ENCODE measurements at regions not wholly inside any gene's neighbourhood (a gene's known extent, or its start where the extent isn't known, plus 50 kb on each side); places are given as distances from the start of the nearest gene placed in this dataset.

GRCh38 chr9:87390361-87390760 lies 107.3 kb upstream of the DAPK1 start:
- Histone ChIP-seq H3K9me3 (no peaks in the 10 kb centered on the region), H3K4me3 (ENCODE audit: control insufficient read depth in 1 of 2, extremely low read depth in 1 of 2, low read length in 1 of 2) (no peak overlapping the region), H3K4me1 (ENCODE audit: control insufficient read depth in 1 of 2, extremely low read depth in 1 of 2, insufficient read depth in 2 of 2, low read length in 2 of 2) (no peaks in the 10 kb centered on the region), H3K27ac (ENCODE audit: low read length) (no peak overlapping the region), H3K27me3 (replicated peaks in 1 of 2; ENCODE audit: control insufficient read depth in 2 of 2, extremely low read depth in 1 of 2, insufficient read depth in 2 of 2, low read length in 1 of 2) (no peaks in the 10 kb centered on the region), H3K36me3 (ENCODE audit: control insufficient read depth in 2 of 2, extremely low read depth in 1 of 2, insufficient read depth in 1 of 2, low read length in 1 of 2) (no peaks in the 10 kb centered on the region)
- Mint-ChIP-seq H3K9me3 (peaks cover 0 to 9% (median 6%) of the 10 kb centered on the region in 3 donors), H3K36me3 (no peaks in the 10 kb centered on the region), H3K27me3 (peaks cover 0 to 7% of the 10 kb centered on the region in 2 donors), H3K4me1 (no peaks in the 10 kb centered on the region), H3K27ac (no peak overlapping the region), H3K4me3 (no peak overlapping the region)
- ATAC-seq (replicated peaks in 1 of 4), result no peak
- ChIA-PET POLR2A (no interaction called here), CTCF (no interaction called here)
- 60% methylated on average over 1 of the region's 2 CpGs for WGBS (ENCODE audit: insufficient coverage)
- no peak for DNase-seq

GRCh38 chr9:87392086-87392485 lies 105.6 kb upstream of the DAPK1 start:
- H3K27me3 ChIP-seq (replicated peaks in 1 of 2; ENCODE audit: control insufficient read depth in 2 of 2, extremely low read depth in 1 of 2, insufficient read depth in 2 of 2, low read length in 1 of 2), result no peaks in the 10 kb centered on the region
- no peak overlapping the region for H3K27ac Mint-ChIP-seq
- no peaks in the 10 kb centered on the region for H3K36me3 ChIP-seq (ENCODE audit: control insufficient read depth in 2 of 2, extremely low read depth in 1 of 2, insufficient read depth in 1 of 2, low read length in 1 of 2)
- H3K27ac ChIP-seq (ENCODE audit: low read length), result no peak overlapping the region
- CTCF ChIA-PET, result no interaction called here
- H3K27me3 Mint-ChIP-seq, result peaks cover 0 to 7% of the 10 kb centered on the region in 2 donors
- no peak overlapping the region for H3K4me3 Mint-ChIP-seq
- whole genome bisulfite sequencing (ENCODE audit: insufficient coverage), result no CpG with 5 or more reads among the region's 2 CpGs
- peaks cover 0 to 9% (median 6%) of the 10 kb centered on the region in 3 donors for H3K9me3 Mint-ChIP-seq
- DNase-seq (no peak), ATAC-seq (replicated peaks in 1 of 4) (no peak)
- POLR2A ChIA-PET, result no interaction called here
- no peaks in the 10 kb centered on the region for H3K36me3 Mint-ChIP-seq
- H3K9me3 ChIP-seq, result no peaks in the 10 kb centered on the region
- no peaks in the 10 kb centered on the region for H3K4me1 Mint-ChIP-seq
- H3K4me1 ChIP-seq (ENCODE audit: control insufficient read depth in 1 of 2, extremely low read depth in 1 of 2, insufficient read depth in 2 of 2, low read length in 2 of 2), result no peaks in the 10 kb centered on the region
- H3K4me3 ChIP-seq (ENCODE audit: control insufficient read depth in 1 of 2, extremely low read depth in 1 of 2, low read length in 1 of 2), result no peak overlapping the region

- CTCF ChIA-PET, result no interaction called here
- 81% methylated on average over 3 of the region's 4 CpGs for WGBS (ENCODE audit: insufficient coverage)
- H3K4me3 ChIP-seq (ENCODE audit: control insufficient read depth in 1 of 2, extremely low read depth in 1 of 2, low read length in 1 of 2), result no peak overlapping the region
- H3K27ac ChIP-seq (ENCODE audit: low read length), result no peak overlapping the region
- POLR2A ChIA-PET, result no interaction called here
- no peak for ATAC-seq (replicated peaks in 1 of 4)
- H3K36me3 Mint-ChIP-seq, result no peaks in the 10 kb centered on the region
- H3K4me3 Mint-ChIP-seq, result no peak overlapping the region
- H3K4me1 Mint-ChIP-seq, result no peaks in the 10 kb centered on the region
- H3K9me3 ChIP-seq, result no peaks in the 10 kb centered on the region
- no peak overlapping the region for H3K27ac Mint-ChIP-seq
- peaks cover 0 to 9% (median 6%) of the 10 kb centered on the region in 3 donors for H3K9me3 Mint-ChIP-seq
- H3K4me1 ChIP-seq (ENCODE audit: control insufficient read depth in 1 of 2, extremely low read depth in 1 of 2, insufficient read depth in 2 of 2, low read length in 2 of 2), result no peaks in the 10 kb centered on the region
- no peaks in the 10 kb centered on the region for H3K27me3 ChIP-seq (replicated peaks in 1 of 2; ENCODE audit: control insufficient read depth in 2 of 2, extremely low read depth in 1 of 2, insufficient read depth in 2 of 2, low read length in 1 of 2)
- no peaks in the 10 kb centered on the region for H3K36me3 ChIP-seq (ENCODE audit: control insufficient read depth in 2 of 2, extremely low read depth in 1 of 2, insufficient read depth in 1 of 2, low read length in 1 of 2)
- DNase-seq, result no peak
- H3K27me3 Mint-ChIP-seq, result peaks cover 0 to 7% of the 10 kb centered on the region in 2 donors
Measured at GRCh38 chr9:87393706-87394230, 103.9 kb upstream of the DAPK1 start.

- CTCF ChIA-PET, result no interaction called here
- no peak overlapping the region for H3K4me3 ChIP-seq (ENCODE audit: control insufficient read depth in 1 of 2, extremely low read depth in 1 of 2, low read length in 1 of 2)
- H3K4me3 Mint-ChIP-seq, result no peak overlapping the region
- POLR2A ChIA-PET, result no interaction called here
- H3K4me1 ChIP-seq (ENCODE audit: control insufficient read depth in 1 of 2, extremely low read depth in 1 of 2, insufficient read depth in 2 of 2, low read length in 2 of 2), result no peaks in the 10 kb centered on the region
- no peaks in the 10 kb centered on the region for H3K9me3 ChIP-seq
- WGBS (ENCODE audit: insufficient coverage), result 72% methylated on average over 4 of the region's 11 CpGs
- H3K36me3 ChIP-seq (ENCODE audit: control insufficient read depth in 2 of 2, extremely low read depth in 1 of 2, insufficient read depth in 1 of 2, low read length in 1 of 2), result no peaks in the 10 kb centered on the region
- H3K4me1 Mint-ChIP-seq, result no peaks in the 10 kb centered on the region
- DNase-seq (no peak), ATAC-seq (replicated peaks in 1 of 4) (no peak)
- no peaks in the 10 kb centered on the region for H3K36me3 Mint-ChIP-seq
- H3K27me3 Mint-ChIP-seq, result peaks cover 0 to 6% of the 10 kb centered on the region in 2 donors
- H3K27ac ChIP-seq (ENCODE audit: low read length), result no peak overlapping the region
- H3K27me3 ChIP-seq (replicated peaks in 1 of 2; ENCODE audit: control insufficient read depth in 2 of 2, extremely low read depth in 1 of 2, insufficient read depth in 2 of 2, low read length in 1 of 2), result no peaks in the 10 kb centered on the region
- peaks cover 0 to 9% (median 6%) of the 10 kb centered on the region in 3 donors for H3K9me3 Mint-ChIP-seq
- no peak overlapping the region for H3K27ac Mint-ChIP-seq
Measured at GRCh38 chr9:87395804-87396479, 101.7 kb upstream of the DAPK1 start.

- no peak overlapping the region for H3K27ac ChIP-seq (ENCODE audit: low read length)
- Mint-ChIP-seq H3K4me1 (no peaks in the 10 kb centered on the region), H3K36me3 (no peaks in the 10 kb centered on the region), H3K4me3 (no peak overlapping the region), H3K9me3 (no peaks in the 10 kb centered on the region), H3K27ac (no peak overlapping the region), H3K27me3 (peaks cover 0 to 5% of the 10 kb centered on the region in 2 donors)
- ATAC-seq (replicated peaks in 1 of 4) (no peak), DNase-seq (no peak)
- no peaks in the 10 kb centered on the region for H3K4me1 ChIP-seq (ENCODE audit: control insufficient read depth in 1 of 2, extremely low read depth in 1 of 2, insufficient read depth in 2 of 2, low read length in 2 of 2)
- WGBS (ENCODE audit: insufficient coverage), result 94% methylated on average over 2 of the region's 7 CpGs
- CTCF ChIA-PET, result no interaction called here
- H3K36me3 ChIP-seq (ENCODE audit: control insufficient read depth in 2 of 2, extremely low read depth in 1 of 2, insufficient read depth in 1 of 2, low read length in 1 of 2), result no peaks in the 10 kb centered on the region
- no peaks in the 10 kb centered on the region for H3K9me3 ChIP-seq
- peaks cover 0 to 5% of the 10 kb centered on the region in 2 experiments for H3K27me3 ChIP-seq (replicated peaks in 1 of 2; ENCODE audit: control insufficient read depth in 2 of 2, extremely low read depth in 1 of 2, insufficient read depth in 2 of 2, low read length in 1 of 2)
- POLR2A ChIA-PET, result no interaction called here
- no peak overlapping the region for H3K4me3 ChIP-seq (ENCODE audit: control insufficient read depth in 1 of 2, extremely low read depth in 1 of 2, low read length in 1 of 2)
Measured at GRCh38 chr9:87401681-87402080, 96.0 kb upstream of the DAPK1 start.

- Histone ChIP-seq H3K9me3 (no peaks in the 10 kb centered on the region), H3K4me1 (ENCODE audit: control insufficient read depth in 1 of 2, extremely low read depth in 1 of 2, insufficient read depth in 2 of 2, low read length in 2 of 2) (no peaks in the 10 kb centered on the region), H3K27me3 (replicated peaks in 1 of 2; ENCODE audit: control insufficient read depth in 2 of 2, extremely low read depth in 1 of 2, insufficient read depth in 2 of 2, low read length in 1 of 2) (peaks cover 0 to 5% of the 10 kb centered on the region in 2 experiments), H3K36me3 (ENCODE audit: control insufficient read depth in 2 of 2, extremely low read depth in 1 of 2, insufficient read depth in 1 of 2, low read length in 1 of 2) (no peaks in the 10 kb centered on the region), H3K27ac (ENCODE audit: low read length) (no peak overlapping the region), H3K4me3 (ENCODE audit: control insufficient read depth in 1 of 2, extremely low read depth in 1 of 2, low read length in 1 of 2) (no peak overlapping the region)
- Mint-ChIP-seq H3K9me3 (no peaks in the 10 kb centered on the region), H3K27me3 (peaks cover 0 to 5% of the 10 kb centered on the region in 2 donors), H3K36me3 (no peaks in the 10 kb centered on the region), H3K27ac (no peak overlapping the region), H3K4me1 (no peaks in the 10 kb centered on the region), H3K4me3 (no peak overlapping the region)
- WGBS (ENCODE audit: insufficient coverage), result no CpG with 5 or more reads among the region's 3 CpGs
- ATAC-seq (replicated peaks in 1 of 4) (no peak), DNase-seq (no peak)
- POLR2A ChIA-PET, result no interaction called here
- CTCF ChIA-PET, result no interaction called here
Measured at GRCh38 chr9:87402537-87402936, 95.1 kb upstream of the DAPK1 start.

Data from T-cell (primary cell).